Caco-2 (cell line): ENCODE measurements at regions not wholly inside any gene's neighbourhood (a gene's known extent, or its start where the extent isn't known, plus 50 kb on each side); places are given as distances from the start of the nearest gene placed in this dataset.
"Not testable (repeated sequence)": the region's sequence is repeated elsewhere in the genome, so short reads cannot be mapped to it uniquely, and the experiment has no call there.

Experiments
- BruUV-seq: library from RNA; stranded (reverse); fragments of 400-500 nt; replicated peaks from 2 replicates; lab custom pipeline; 2021; lab: Mats Ljungman, UMichigan
- CTCF ChIA-PET: fragments of 300-600 bp; sonication (Branson Sonifier 250); formaldehyde crosslinking; loops from one replicate; lab custom pipeline; 2022; ENCODE audit warnings: antibody characterized with exemption; lab: Charles Lee
- POLR2A ChIA-PET: fragments of 300-600 bp; sonication (Branson Sonifier 250); formaldehyde crosslinking; loops from one replicate; lab custom pipeline; 2022; ENCODE audit warnings: antibody characterized with exemption; lab: Charles Lee
- DNase-seq, 2 experiments: peaks; one replicate each; pipeline versions ENCODE4 v3.0.0 to v3.0.0-alpha.2; 2020 to 2022
- H3K27me3 ChIP-seq: replicated peaks from 2 replicates; pipeline ENCODE4 v1.6.0; 2011; ENCODE audit warnings: low read length; ENCODE audit not compliant: control insufficient read depth, insufficient read depth
- H3K36me3 ChIP-seq: 2 replicates; pipeline ENCODE4 v1.5.1; 2011; ENCODE audit warnings: low read length; ENCODE audit not compliant: control insufficient read depth, insufficient read depth
- H3K4me1 ChIP-seq: fragments of 250-450 bp; sonication (Bioruptor Pico); 2 replicates; pipeline ENCODE4 v1.5.1; 2020; ENCODE audit warnings: mild to moderate bottlenecking
- H3K4me3 ChIP-seq: 2 replicates; pipeline ENCODE4 v1.5.1; 2011; ENCODE audit warnings: low read depth, mild to moderate bottlenecking, control low read depth, low read length
- H3K9me3 ChIP-seq: fragments of 250-450 bp; sonication (Bioruptor Pico); 2 replicates; pipeline ENCODE4 v1.5.1; 2020; ENCODE audit warnings: mild to moderate bottlenecking, moderate library complexity
- H3K27ac Mint-ChIP-seq: one replicate; pipeline ENCODE4 v1.8.0; 2022; ENCODE audit warnings: mixed read lengths; ENCODE audit not compliant: unreplicated experiment
- H3K27me3 Mint-ChIP-seq: one replicate; pipeline ENCODE4 v1.8.0; 2022; ENCODE audit warnings: mixed read lengths; ENCODE audit not compliant: insufficient read depth, unreplicated experiment
- H3K36me3 Mint-ChIP-seq: one replicate; pipeline ENCODE4 v1.8.0; 2022; ENCODE audit warnings: mild to moderate bottlenecking, mixed read lengths; ENCODE audit not compliant: insufficient read depth, unreplicated experiment
- H3K4me1 Mint-ChIP-seq: one replicate; pipeline ENCODE4 v1.8.0; 2022; ENCODE audit warnings: low read depth, mixed read lengths; ENCODE audit not compliant: unreplicated experiment
- H3K4me3 Mint-ChIP-seq: one replicate; pipeline ENCODE4 v1.8.0; 2022; ENCODE audit warnings: mild to moderate bottlenecking, moderate library complexity, mixed read lengths; ENCODE audit not compliant: unreplicated experiment
- H3K9me3 Mint-ChIP-seq: one replicate; pipeline ENCODE4 v1.8.0; 2022; ENCODE audit warnings: mixed read lengths; ENCODE audit not compliant: unreplicated experiment
- CTCF ChIP-seq, 2 experiments: fragments of 200-600 bp in 1 of 2; IDR thresholded peaks; 1 replicate in 1 of 2; 2 replicates in 1 of 2; pipeline versions ENCODE4 v1.5.1 to v1.8.0; 2011 to 2022; ENCODE audit warnings: antibody characterized with exemption in 1 of 2, control low read depth in 1 of 2, inconsistent platforms in 1 of 2, low read depth in 1 of 2, low read length in 1 of 2, mild to moderate bottlenecking in 1 of 2, moderate library complexity in 1 of 2; ENCODE audit not compliant: insufficient read depth in 1 of 2, severe bottlenecking in 1 of 2, unreplicated experiment in 1 of 2
- intact Hi-C: fragments of 100-400 bp; cut with micrococcal nuclease; formaldehyde crosslinking; loops from one replicate; pipeline ENCODE4 v1.10.0; 2022; ENCODE audit not compliant: unreplicated experiment

- BruUV-seq: no TSS peak
- Mint-ChIP-seq H3K4me3 (no peak overlapping the region), H3K4me1 (no peaks in the 10 kb centered on the region), H3K9me3 (peaks cover 20% of the 10 kb centered on the region), H3K27me3 (no peaks in the 10 kb centered on the region), H3K27ac (no peak overlapping the region), H3K36me3 (no peaks in the 10 kb centered on the region)
- no peak for TF ChIP-seq CTCF (IDR thresholded peaks at IDR 0.05; ENCODE audit: insufficient read depth in 1 of 2, low read depth in 1 of 2, low read length in 1 of 2, severe bottlenecking in 1 of 2, unreplicated experiment in 1 of 2)
- ChIA-PET POLR2A (no interaction called here), CTCF (no interaction called here)
- no peaks in the 10 kb centered on the region for H3K36me3 ChIP-seq
- intact Hi-C loops: no loop called here
- no peak for DNase-seq
- no peaks in the 10 kb centered on the region; the same call in 1 of the 2 replicates for H3K9me3 ChIP-seq
- no peaks in the 10 kb centered on the region for H3K4me1 ChIP-seq
- H3K4me3 ChIP-seq: no peak overlapping the region
- H3K27me3 ChIP-seq: no peaks in the 10 kb centered on the region
Observed at GRCh38 chr2:226086190-226086589, 686.7 kb downstream of the NYAP2 start.

GRCh38 chr2:226085425-226085824 lies 685.9 kb downstream of the NYAP2 start:
- DNase-seq, H3K4me3 Mint-ChIP-seq, POLR2A ChIA-PET, H3K36me3 ChIP-seq, H3K4me1 Mint-ChIP-seq, BruUV-seq, intact Hi-C loops, CTCF ChIA-PET, H3K27ac Mint-ChIP-seq, H3K27me3 ChIP-seq, H3K36me3 Mint-ChIP-seq, H3K9me3 ChIP-seq, H3K27me3 Mint-ChIP-seq, H3K4me3 ChIP-seq, H3K4me1 ChIP-seq: not testable (repeated sequence)
- H3K9me3 Mint-ChIP-seq: peaks cover 20% of the 10 kb centered on the region

- Histone ChIP-seq H3K4me1 (no peaks in the 10 kb centered on the region), H3K36me3 (no peaks in the 10 kb centered on the region), H3K9me3 (no peaks in the 10 kb centered on the region; the same call in 1 of the 2 replicates), H3K27me3 (no peaks in the 10 kb centered on the region), H3K4me3 (no peak overlapping the region)
- DNase-seq: no peak
- Mint-ChIP-seq H3K27ac (no peak overlapping the region), H3K27me3 (no peaks in the 10 kb centered on the region), H3K36me3 (no peaks in the 10 kb centered on the region), H3K9me3 (peaks cover 6% of the 10 kb centered on the region), H3K4me3 (no peak overlapping the region), H3K4me1 (no peaks in the 10 kb centered on the region)
- no peak for TF ChIP-seq CTCF (IDR thresholded peaks at IDR 0.05; ENCODE audit: insufficient read depth in 1 of 2, low read depth in 1 of 2, low read length in 1 of 2, severe bottlenecking in 1 of 2, unreplicated experiment in 1 of 2)
- CTCF ChIA-PET: no interaction called here
- BruUV-seq: no TSS peak
- intact Hi-C loops: no loop called here
- POLR2A ChIA-PET: no interaction called here
Observed at GRCh38 chr2:226080334-226080733, 680.8 kb downstream of the NYAP2 start.

- H3K27ac Mint-ChIP-seq: no peak overlapping the region
- CTCF ChIA-PET: no interaction called here
- intact Hi-C loops: no loop called here
Observed at GRCh38 chr2:226079671-226080181, 680.2 kb downstream of the NYAP2 start.

More at GRCh38 chr2:226079671-226080181, 680.2 kb downstream of the NYAP2 start:
- H3K4me3 ChIP-seq: no peak overlapping the region
- POLR2A ChIA-PET: no interaction called here
- H3K36me3 Mint-ChIP-seq: no peaks in the 10 kb centered on the region
- BruUV-seq: no TSS peak
- H3K4me3 Mint-ChIP-seq: no peak overlapping the region
- H3K36me3 ChIP-seq: no peaks in the 10 kb centered on the region
- no peaks in the 10 kb centered on the region for H3K27me3 Mint-ChIP-seq
- no peak for TF ChIP-seq CTCF (IDR thresholded peaks at IDR 0.05; ENCODE audit: insufficient read depth in 1 of 2, low read depth in 1 of 2, low read length in 1 of 2, severe bottlenecking in 1 of 2, unreplicated experiment in 1 of 2)
- H3K9me3 Mint-ChIP-seq: no peaks in the 10 kb centered on the region
- H3K4me1 ChIP-seq: no peaks in the 10 kb centered on the region
- H3K9me3 ChIP-seq: no peaks in the 10 kb centered on the region; the same call in 1 of the 2 replicates
- DNase-seq: no peak
- H3K27me3 ChIP-seq: no peaks in the 10 kb centered on the region
- H3K4me1 Mint-ChIP-seq: no peaks in the 10 kb centered on the region
